ENCODE measurements at regions not wholly inside any gene's neighbourhood (a gene's known extent, or its start where the extent isn't known, plus 50 kb on each side); places are given as distances from the start of the nearest gene placed in this dataset.
"Not testable (repeated sequence)": the region's sequence is repeated elsewhere in the genome, so short reads cannot be mapped to it uniquely, and the experiment has no call there.

GRCh38 chr4:79850626-79851025 lies 222.4 kb downstream of the ANTXR2 start:
- DNase-seq = no peak
- in situ Hi-C loops (cut with MboI; ENCODE audit: low pct_unique_long_range_greater_than_20kb, low sequenced_read_pairs) = no loop called here

DNA sequence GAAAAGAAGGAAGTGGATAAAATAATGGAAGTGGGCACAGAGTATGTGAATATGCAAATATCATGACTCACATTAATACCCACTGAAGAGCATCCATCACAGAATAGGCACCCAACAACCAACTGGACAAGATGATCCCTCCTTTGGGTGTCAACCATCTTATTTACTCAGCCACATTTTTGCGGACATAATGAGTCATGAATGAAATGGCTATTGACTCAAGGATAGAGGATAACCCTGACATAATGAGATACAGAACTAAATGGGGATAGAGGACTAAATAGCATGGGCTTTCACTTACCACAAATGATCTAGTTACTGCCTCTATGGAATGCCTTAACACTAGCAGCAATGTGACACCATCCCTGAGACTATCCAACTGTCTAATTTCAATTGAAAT lies 224.7 kb downstream of the ANTXR2 start:
- no peak for DNase-seq
- in situ Hi-C loops (cut with MboI; ENCODE audit: low pct_unique_long_range_greater_than_20kb, low sequenced_read_pairs) = no loop called here

- no peak for DNase-seq
- in situ Hi-C loops (cut with MboI; ENCODE audit: low pct_unique_long_range_greater_than_20kb, low sequenced_read_pairs) = no loop called here
Measured at GRCh38 chr4:79847411-79847810, 225.6 kb downstream of the ANTXR2 start.

- no peak for DNase-seq
- in situ Hi-C loops (cut with MboI; ENCODE audit: low pct_unique_long_range_greater_than_20kb, low sequenced_read_pairs) = no loop called here
Measured at GRCh38 chr4:79842162-79842561, 230.9 kb downstream of the ANTXR2 start.

- in situ Hi-C loops (cut with MboI; ENCODE audit: low pct_unique_long_range_greater_than_20kb, low sequenced_read_pairs) = no loop called here
- no peak for DNase-seq
Measured at GRCh38 chr4:79833857-79834256, 239.2 kb downstream of the ANTXR2 start.

DNA sequence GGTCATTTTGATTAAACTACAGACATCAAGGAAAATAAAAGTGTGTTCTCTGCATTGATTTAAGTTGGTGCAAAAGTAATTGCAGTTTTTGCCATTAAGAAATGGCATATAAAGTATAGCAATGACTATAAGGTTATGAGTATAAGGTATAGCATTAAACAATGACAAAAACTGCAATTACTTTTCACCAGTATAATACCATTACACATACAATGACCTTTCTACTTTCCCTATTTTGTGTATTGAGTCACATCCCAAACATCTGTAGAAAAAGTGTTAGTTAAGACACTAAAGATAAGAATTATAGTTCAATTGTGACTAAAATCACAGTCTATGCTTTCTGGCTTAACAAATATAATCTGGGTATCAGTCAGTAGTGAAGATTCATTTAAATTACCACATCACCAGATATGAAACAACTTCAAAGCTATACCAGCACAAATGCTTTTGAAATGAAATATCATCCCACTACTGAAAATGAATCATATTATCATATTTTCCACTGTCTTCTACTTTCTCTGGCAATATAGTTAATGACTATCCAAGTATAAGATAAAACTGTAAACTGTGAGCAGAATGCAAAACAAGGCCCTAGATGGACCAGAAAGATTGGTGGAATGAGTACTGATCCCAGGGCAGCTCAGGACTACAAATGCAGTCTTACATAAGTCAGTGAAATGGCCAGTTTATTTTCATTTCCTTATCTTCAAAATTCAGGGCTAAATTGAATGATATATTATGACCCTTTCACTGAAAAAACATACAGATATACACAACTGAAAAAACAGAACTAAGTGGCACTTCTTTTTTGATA lies 241.1 kb downstream of the ANTXR2 start:
- in situ Hi-C loops (cut with MboI; ENCODE audit: low pct_unique_long_range_greater_than_20kb, low sequenced_read_pairs) = no loop called here
- no peak for DNase-seq

- in situ Hi-C loops (cut with MboI; ENCODE audit: low pct_unique_long_range_greater_than_20kb, low sequenced_read_pairs) = no loop called here
- no peak for DNase-seq
Measured at GRCh38 chr4:79831119-79831528, 241.9 kb downstream of the ANTXR2 start.

- in situ Hi-C loops (cut with MboI; ENCODE audit: low pct_unique_long_range_greater_than_20kb, low sequenced_read_pairs) = no loop called here
- peak; percentile 20 for DNase-seq
Measured at GRCh38 chr4:79827283-79827682, 245.7 kb downstream of the ANTXR2 start.

DNA sequence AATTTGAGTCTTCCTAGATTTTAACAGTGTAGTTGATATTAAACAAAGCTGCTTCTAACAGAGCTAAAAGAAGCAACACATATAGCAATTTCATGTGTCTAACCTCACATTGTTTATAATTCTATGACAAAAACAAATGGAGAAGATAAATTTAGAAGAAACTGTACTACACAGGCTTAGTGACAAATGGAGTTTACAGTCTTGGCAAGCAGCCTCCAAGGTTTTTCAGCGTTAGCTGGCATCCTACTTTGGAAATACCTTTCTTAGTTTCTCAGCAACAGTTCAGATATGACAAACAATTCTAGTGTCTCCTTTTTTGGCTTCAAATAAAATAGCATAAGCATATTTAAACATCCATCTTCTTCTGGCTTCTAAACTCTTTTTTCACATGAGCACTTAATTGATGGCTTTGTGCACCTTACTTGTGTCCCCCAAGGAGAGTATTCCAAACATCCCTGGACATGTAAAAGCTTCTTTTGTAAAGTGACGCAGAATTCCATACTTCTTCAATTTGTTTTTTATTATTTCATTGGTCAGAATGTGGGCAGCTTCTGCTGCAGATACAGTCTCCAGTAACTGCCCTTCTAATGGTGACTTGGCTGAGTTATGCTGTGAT lies 249.8 kb downstream of the ANTXR2 start:
- DNase-seq = no peak
- in situ Hi-C loops (cut with MboI; ENCODE audit: low pct_unique_long_range_greater_than_20kb, low sequenced_read_pairs) = no loop called here

- DNase-seq = no peak
- in situ Hi-C loops (cut with MboI; ENCODE audit: low pct_unique_long_range_greater_than_20kb, low sequenced_read_pairs) = no loop called here
Measured at GRCh38 chr4:79820427-79820826, 252.6 kb downstream of the ANTXR2 start.

GRCh38 chr4:79807933-79808332 lies 265.1 kb downstream of the ANTXR2 start:
- in situ Hi-C loops (cut with MboI; ENCODE audit: low pct_unique_long_range_greater_than_20kb, low sequenced_read_pairs); DNase-seq: not testable (repeated sequence)

DNA sequence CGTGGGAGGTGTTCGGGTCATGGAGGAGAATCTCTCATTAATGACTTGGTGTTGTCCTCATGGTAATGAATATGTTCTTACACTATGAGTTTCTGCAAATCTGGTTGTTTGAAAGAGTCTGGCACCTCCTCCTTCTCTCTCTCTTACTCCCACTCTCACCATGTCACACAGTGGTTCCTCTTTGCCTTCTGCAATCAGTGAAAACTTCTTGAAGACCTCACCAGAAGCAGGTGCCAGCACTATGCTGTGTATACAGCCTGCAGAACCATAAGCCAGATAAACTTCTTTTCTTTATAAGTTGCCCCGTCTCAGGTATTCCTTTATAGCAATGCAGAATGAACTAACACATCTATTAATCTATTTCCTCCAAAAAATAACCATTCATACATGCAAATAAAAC lies 275.0 kb downstream of the ANTXR2 start:
- in situ Hi-C loops (cut with MboI; ENCODE audit: low pct_unique_long_range_greater_than_20kb, low sequenced_read_pairs) = no loop called here
- peak; percentile 21 for DNase-seq

DNA sequence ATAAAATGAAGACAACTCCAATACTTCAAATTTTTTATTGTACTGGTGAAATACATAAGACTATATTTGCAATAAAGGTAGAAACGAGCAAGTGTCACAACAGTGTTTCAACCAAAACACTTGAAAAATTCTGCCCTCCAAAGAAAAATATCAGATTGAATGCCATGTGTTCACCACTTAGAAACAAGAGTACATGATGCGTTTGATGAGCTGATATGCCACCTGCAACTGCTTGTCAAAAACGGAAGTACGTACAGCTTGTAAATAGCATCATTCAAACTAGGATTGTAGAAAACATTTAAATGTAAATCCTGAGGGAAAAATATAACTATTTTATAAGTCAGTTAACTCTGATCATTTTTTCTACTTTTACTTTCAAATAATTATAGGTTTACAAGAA lies 276.1 kb downstream of the ANTXR2 start:
- DNase-seq = no peak
- in situ Hi-C loops (cut with MboI; ENCODE audit: low pct_unique_long_range_greater_than_20kb, low sequenced_read_pairs) = no loop called here

- no peak for DNase-seq
- in situ Hi-C loops (cut with MboI; ENCODE audit: low pct_unique_long_range_greater_than_20kb, low sequenced_read_pairs) = no loop called here
Measured at GRCh38 chr4:79788884-79789283, 284.1 kb downstream of the ANTXR2 start.

DNA sequence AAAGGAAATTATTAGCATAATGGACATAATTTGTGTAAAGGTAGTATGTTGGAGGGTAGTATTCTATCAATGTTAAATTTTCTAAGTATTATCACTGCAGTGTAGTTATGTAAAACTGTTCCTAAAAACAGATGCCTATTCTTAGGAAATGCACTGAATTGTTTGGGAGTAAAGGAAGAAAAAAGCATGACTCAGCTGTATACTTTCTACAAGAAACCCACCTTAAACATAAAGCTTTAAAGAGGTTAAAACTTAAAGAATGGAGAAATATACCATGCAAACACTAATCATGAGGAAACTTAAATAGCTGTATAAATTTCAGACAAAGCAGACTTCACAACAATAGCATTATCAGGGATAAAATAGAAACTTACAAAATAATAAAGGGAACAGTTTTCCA lies 292.9 kb downstream of the ANTXR2 start:
- DNase-seq = no peak
- in situ Hi-C loops (cut with MboI; ENCODE audit: low pct_unique_long_range_greater_than_20kb, low sequenced_read_pairs) = no loop called here

DNA sequence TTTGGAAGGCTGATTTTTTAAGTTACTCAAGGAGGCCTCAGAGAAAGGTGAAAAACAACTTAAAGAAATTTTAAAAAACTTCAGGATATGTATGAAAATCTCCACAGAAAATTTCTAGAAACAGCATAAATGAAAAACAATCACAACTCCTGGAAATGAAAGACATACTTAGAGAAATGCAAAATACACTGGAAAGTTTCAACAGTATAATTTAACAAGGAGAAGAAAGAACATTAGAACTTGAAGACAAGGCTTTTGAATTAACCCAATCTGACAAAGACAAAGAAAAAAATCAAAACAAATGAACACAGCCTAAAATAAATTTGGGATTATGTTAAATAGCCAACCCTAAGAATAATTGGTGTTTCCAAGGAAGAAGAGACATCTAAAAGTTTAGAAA lies 300.5 kb downstream of the ANTXR2 start:
- DNase-seq = no peak
- in situ Hi-C loops (cut with MboI; ENCODE audit: low pct_unique_long_range_greater_than_20kb, low sequenced_read_pairs) = no loop called here

GRCh38 chr4:79764120-79764519 lies 308.9 kb downstream of the ANTXR2 start:
- in situ Hi-C loops (cut with MboI; ENCODE audit: low pct_unique_long_range_greater_than_20kb, low sequenced_read_pairs) = no loop called here
- DNase-seq = no peak

GRCh38 chr4:79763486-79764075 lies 309.4 kb downstream of the ANTXR2 start:
- no peak for DNase-seq
- in situ Hi-C loops (cut with MboI; ENCODE audit: low pct_unique_long_range_greater_than_20kb, low sequenced_read_pairs) = no loop called here

DNA sequence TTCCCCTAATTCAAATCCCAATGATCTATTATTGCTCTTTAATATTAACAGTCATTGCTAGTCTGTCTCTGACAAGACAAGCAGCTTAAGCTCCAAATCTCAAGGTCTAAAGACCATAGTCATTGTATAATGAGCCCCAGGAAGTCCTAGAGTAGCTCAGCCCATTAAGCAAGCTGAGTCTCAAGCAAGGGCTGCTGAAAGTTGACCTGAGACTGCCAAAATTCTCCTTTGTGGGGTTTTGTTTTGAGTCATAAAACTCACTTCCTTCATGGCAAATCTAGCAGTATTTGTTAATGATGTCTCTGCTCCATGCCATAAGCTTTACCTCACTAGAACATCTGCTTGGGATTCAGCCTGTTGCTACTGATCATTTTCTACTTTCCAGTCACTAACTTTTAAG lies 313.2 kb downstream of the ANTXR2 start:
- in situ Hi-C loops (cut with MboI; ENCODE audit: low pct_unique_long_range_greater_than_20kb, low sequenced_read_pairs) = no loop called here

DNA sequence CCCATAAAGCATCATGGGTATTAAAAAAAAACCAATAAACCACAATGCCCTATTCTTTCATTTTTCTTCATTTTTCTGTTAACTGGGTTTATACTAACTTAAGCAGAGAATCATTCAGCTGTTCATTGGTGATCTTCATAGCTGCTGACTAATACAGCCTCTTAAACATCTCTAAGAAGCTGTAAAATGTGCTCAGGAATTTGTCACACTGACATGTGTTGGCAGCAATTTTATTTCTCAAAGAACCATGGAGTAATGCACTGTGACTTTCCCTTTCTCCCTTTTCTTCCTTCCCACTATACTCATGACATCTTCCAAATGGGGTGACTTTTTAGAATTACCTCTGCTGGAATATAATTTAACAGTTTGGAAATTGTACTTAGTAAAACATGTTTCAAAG lies 315.4 kb downstream of the ANTXR2 start:
- in situ Hi-C loops (cut with MboI; ENCODE audit: low pct_unique_long_range_greater_than_20kb, low sequenced_read_pairs) = no loop called here
- no peak for DNase-seq

More for the DNA sequence above, 313.2 kb downstream of the ANTXR2 start:
- no peak for DNase-seq

Measured in KBM-7 (cell line).